ENCODE measurements at regions not wholly inside any gene's neighbourhood (a gene's known extent, or its start where the extent isn't known, plus 50 kb on each side); places are given as distances from the start of the nearest gene placed in this dataset.

DNA sequence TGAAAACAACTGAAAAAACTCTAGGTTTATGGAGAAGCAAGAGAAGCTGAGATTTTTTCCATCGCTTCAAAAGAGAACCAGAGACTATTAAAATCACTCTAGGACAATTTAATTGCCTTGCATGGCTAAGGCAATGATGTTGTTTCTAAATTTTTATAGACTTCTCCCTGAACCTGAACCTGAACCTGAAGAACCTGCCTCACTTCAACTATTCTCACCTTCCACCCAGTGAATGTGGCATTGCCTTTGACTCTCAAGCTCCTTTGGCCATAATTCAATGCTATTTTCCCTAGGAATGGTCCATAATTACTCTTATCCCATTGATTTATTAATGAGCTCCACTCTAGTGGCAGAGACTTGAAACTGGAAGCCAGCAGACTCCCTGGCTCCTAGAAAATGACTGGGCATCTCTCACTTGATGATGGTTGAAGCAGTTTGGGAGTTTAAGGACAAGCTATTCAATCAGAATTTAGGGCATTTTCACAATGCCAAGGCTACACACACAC is 303.8 kb upstream of the UBE2E3 start:
- Histone ChIP-seq H2AFZ (ENCODE audit: low read depth, low read length, poor library complexity, severe bottlenecking) (no peak overlapping the region), H3K9ac (ENCODE audit: low read length) (no peak overlapping the region), H3K27ac (ENCODE audit: low read depth, low read length) (no peak overlapping the region), H4K20me1 (ENCODE audit: insufficient read depth) (no peaks in the 10 kb centered on the region), H3K4me3 (replicated peaks in 1 of 2; ENCODE audit: low read depth in 1 of 2, low read length in 2 of 2) (no peak overlapping the region), H3K79me2 (ENCODE audit: insufficient read depth, low read length) (no peaks in the 10 kb centered on the region), H3K36me3 (ENCODE audit: control insufficient read depth in 1 of 2, insufficient read depth in 2 of 2, low read length in 2 of 2) (no peaks in the 10 kb centered on the region), H3K4me2 (ENCODE audit: low read length) (no peak overlapping the region), H3K9me2 (ENCODE audit: insufficient read depth) (no peaks in the 10 kb centered on the region), H3K9me3 (ENCODE audit: control insufficient read depth in 1 of 2, insufficient read depth in 1 of 2, low read depth in 1 of 2, low read length in 2 of 2) (no peaks in the 10 kb centered on the region), H3K4me1 (ENCODE audit: control insufficient read depth in 1 of 2, insufficient read depth in 2 of 2, low read length in 2 of 2) (peaks cover 0 to 13% of the 10 kb centered on the region in 2 experiments; a peak in 1 of 4 replicates), H3K27me3 (ENCODE audit: insufficient read depth, low read length) (no peaks in the 10 kb centered on the region)
- no TSS peak for BruUV-seq (replicated peaks)
- ChIA-PET CTCF (no interaction called here), RAD21 (ENCODE audit: low non-redundant PET in 1 of 2, low total read pairs in 2 of 2, uncharacterized antibody in 2 of 2, unreplicated experiment in 2 of 2) (no interaction called here), POLR2A (no interaction called here)
- no peak for DNase-seq (ENCODE audit: low read depth, low spot score)
- no peak for ATAC-seq
- TF ChIP-seq POLR2AphosphoS5 (IDR thresholded peaks at IDR 0.05; ENCODE audit: low read depth, low read length): no peak
- TF ChIP-seq, protein P1, sequence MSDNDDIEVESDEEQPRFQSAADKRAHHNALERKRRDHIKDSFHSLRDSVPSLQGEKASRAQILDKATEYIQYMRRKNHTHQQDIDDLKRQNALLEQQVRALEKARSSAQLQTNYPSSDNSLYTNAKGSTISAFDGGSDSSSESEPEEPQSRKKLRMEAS (IDR thresholded peaks at IDR 0.05): no peak
- TF ChIP-seq ZNF274 (IDR thresholded peaks at IDR 0.05; ENCODE audit: low read depth, low read length): no peak
- TF ChIP-seq ELF1 (IDR thresholded peaks at IDR 0.05; ENCODE audit: borderline replicate concordance, low read depth): no peak
- TF ChIP-seq RAD21 (IDR thresholded peaks at IDR 0.05; ENCODE audit: low read depth): no peak
- TF ChIP-seq, protein P2, sequence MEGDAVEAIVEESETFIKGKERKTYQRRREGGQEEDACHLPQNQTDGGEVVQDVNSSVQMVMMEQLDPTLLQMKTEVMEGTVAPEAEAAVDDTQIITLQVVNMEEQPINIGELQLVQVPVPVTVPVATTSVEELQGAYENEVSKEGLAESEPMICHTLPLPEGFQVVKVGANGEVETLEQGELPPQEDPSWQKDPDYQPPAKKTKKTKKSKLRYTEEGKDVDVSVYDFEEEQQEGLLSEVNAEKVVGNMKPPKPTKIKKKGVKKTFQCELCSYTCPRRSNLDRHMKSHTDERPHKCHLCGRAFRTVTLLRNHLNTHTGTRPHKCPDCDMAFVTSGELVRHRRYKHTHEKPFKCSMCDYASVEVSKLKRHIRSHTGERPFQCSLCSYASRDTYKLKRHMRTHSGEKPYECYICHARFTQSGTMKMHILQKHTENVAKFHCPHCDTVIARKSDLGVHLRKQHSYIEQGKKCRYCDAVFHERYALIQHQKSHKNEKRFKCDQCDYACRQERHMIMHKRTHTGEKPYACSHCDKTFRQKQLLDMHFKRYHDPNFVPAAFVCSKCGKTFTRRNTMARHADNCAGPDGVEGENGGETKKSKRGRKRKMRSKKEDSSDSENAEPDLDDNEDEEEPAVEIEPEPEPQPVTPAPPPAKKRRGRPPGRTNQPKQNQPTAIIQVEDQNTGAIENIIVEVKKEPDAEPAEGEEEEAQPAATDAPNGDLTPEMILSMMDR (IDR thresholded peaks at IDR 0.05 in 2 of 3, conservative IDR thresholded peaks at IDR 0.05 in 1 of 3; ENCODE audit: borderline replicate concordance in 1 of 3, insufficient read depth in 1 of 3, low read depth in 2 of 3, low read length in 2 of 3): no peak
- no peak for TF ChIP-seq REST (IDR thresholded peaks at IDR 0.05; ENCODE audit: low read depth)
- TF ChIP-seq, protein P3, sequence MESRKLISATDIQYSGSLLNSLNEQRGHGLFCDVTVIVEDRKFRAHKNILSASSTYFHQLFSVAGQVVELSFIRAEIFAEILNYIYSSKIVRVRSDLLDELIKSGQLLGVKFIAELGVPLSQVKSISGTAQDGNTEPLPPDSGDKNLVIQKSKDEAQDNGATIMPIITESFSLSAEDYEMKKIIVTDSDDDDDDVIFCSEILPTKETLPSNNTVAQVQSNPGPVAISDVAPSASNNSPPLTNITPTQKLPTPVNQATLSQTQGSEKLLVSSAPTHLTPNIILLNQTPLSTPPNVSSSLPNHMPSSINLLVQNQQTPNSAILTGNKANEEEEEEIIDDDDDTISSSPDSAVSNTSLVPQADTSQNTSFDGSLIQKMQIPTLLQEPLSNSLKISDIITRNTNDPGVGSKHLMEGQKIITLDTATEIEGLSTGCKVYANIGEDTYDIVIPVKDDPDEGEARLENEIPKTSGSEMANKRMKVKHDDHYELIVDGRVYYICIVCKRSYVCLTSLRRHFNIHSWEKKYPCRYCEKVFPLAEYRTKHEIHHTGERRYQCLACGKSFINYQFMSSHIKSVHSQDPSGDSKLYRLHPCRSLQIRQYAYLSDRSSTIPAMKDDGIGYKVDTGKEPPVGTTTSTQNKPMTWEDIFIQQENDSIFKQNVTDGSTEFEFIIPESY (IDR thresholded peaks at IDR 0.05; ENCODE audit: extremely low read depth, insufficient replicate concordance, low read length): no peak
- no peak for TF ChIP-seq EZH2phosphoT487 (IDR thresholded peaks at IDR 0.05; ENCODE audit: borderline replicate concordance)
- TF ChIP-seq SIN3A (IDR thresholded peaks at IDR 0.05; ENCODE audit: low read depth): no peak
- no peak for TF ChIP-seq EZH2 (IDR thresholded peaks at IDR 0.05)
- no peak for TF ChIP-seq JUND (IDR thresholded peaks at IDR 0.05)
- TF ChIP-seq SRF (IDR thresholded peaks at IDR 0.05; ENCODE audit: low read depth): no peak
- no peak for TF ChIP-seq CEBPB (IDR thresholded peaks at IDR 0.05; ENCODE audit: low read depth)
- no peak for TF ChIP-seq EGR1 (IDR thresholded peaks at IDR 0.05; ENCODE audit: low read depth)
- no peak for TF ChIP-seq SP1 (IDR thresholded peaks at IDR 0.05; ENCODE audit: low read depth)
- no peak for TF ChIP-seq FOSL1 (IDR thresholded peaks at IDR 0.05; ENCODE audit: low read depth)
- TF ChIP-seq TCF7L2 (IDR thresholded peaks at IDR 0.05; ENCODE audit: borderline replicate concordance, extremely low read depth, insufficient read depth, insufficient read length): no peak
- intact Hi-C loops (cut with micrococcal nuclease): no loop called here
